DND-41 (cell line): ENCODE measurements at regions not wholly inside any gene's neighbourhood (a gene's known extent, or its start where the extent isn't known, plus 50 kb on each side); places are given as distances from the start of the nearest gene placed in this dataset.

Source experiments
- ATAC-seq: fragments of 200-7000 bp; cut with Tn5 transposase; 3 replicates; pipeline ENCODE4 v1.9.1; 2021; ENCODE audit warnings: low read depth; ENCODE audit not compliant: insufficient read depth
- DNase-seq: peaks from one replicate; pipeline ENCODE4 v3.0.0-alpha.2; 2020
- H2AFZ ChIP-seq: 2 replicates; pipeline ENCODE4 v1.6.0; 2012; ENCODE audit warnings: low read depth, low read length
- H3K27ac ChIP-seq: 2 replicates; pipeline ENCODE4 v1.5.1; 2012; ENCODE audit warnings: low read length, inconsistent platforms
- H3K27me3 ChIP-seq: fragments of 200-600 bp; sonication (generic); 2 replicates; pipeline ENCODE4 v1.6.0; 2012; ENCODE audit warnings: low read length, mild to moderate bottlenecking, inconsistent platforms; ENCODE audit not compliant: insufficient read depth, poor library complexity
- H3K36me3 ChIP-seq: 2 replicates; pipeline ENCODE4 v1.5.1; 2012; ENCODE audit warnings: low read length, inconsistent platforms; ENCODE audit not compliant: insufficient read depth
- H3K4me1 ChIP-seq: 2 replicates; pipeline ENCODE4 v1.5.1; 2012; ENCODE audit warnings: mild to moderate bottlenecking, low read length; ENCODE audit not compliant: insufficient read depth
- H3K4me2 ChIP-seq: 2 replicates; pipeline ENCODE4 v1.6.0; 2012; ENCODE audit warnings: mild to moderate bottlenecking, moderate library complexity, low read length, inconsistent platforms; ENCODE audit not compliant: insufficient read depth
- H3K4me3 ChIP-seq, 2 experiments: fragments of 200-600 bp in 1 of 2; shearing (Covaris generic) in 1 of 2; 2 replicates each; pipeline ENCODE4 v1.5.1; 2012 to 2016; ENCODE audit warnings: inconsistent platforms in 2 of 2, low read length in 2 of 2, mild to moderate bottlenecking in 2 of 2, low read depth in 1 of 2, moderate library complexity in 1 of 2
- H3K79me2 ChIP-seq: 2 replicates; pipeline ENCODE4 v1.6.0; 2012; ENCODE audit warnings: low read length, inconsistent platforms; ENCODE audit not compliant: insufficient read depth
- H3K9ac ChIP-seq: 2 replicates; pipeline ENCODE4 v1.6.0; 2012; ENCODE audit warnings: low read depth, mild to moderate bottlenecking, inconsistent platforms, low read length, moderate library complexity
- H3K9me3 ChIP-seq: 2 replicates; pipeline ENCODE4 v1.5.1; 2012; ENCODE audit warnings: low read length, moderate library complexity, mild to moderate bottlenecking, inconsistent platforms; ENCODE audit not compliant: insufficient read depth, severe bottlenecking
- H4K20me1 ChIP-seq: 2 replicates; pipeline ENCODE4 v1.6.0; 2012; ENCODE audit warnings: low read length; ENCODE audit not compliant: insufficient read depth
- CTCF ChIP-seq: IDR thresholded peaks from 2 replicates; pipeline ENCODE4 v1.5.1; 2012; ENCODE audit warnings: borderline replicate concordance, low read length, moderate library complexity, mild to moderate bottlenecking; ENCODE audit not compliant: poor library complexity, severe bottlenecking; ENCODE audit errors: extremely low read depth
- EZH2 ChIP-seq: IDR thresholded peaks from 3 replicates; pipeline ENCODE4 v1.6.1; 2012; ENCODE audit warnings: borderline replicate concordance, low read depth, mild to moderate bottlenecking, moderate library complexity, low read length, inconsistent platforms; ENCODE audit not compliant: severe bottlenecking

DNA sequence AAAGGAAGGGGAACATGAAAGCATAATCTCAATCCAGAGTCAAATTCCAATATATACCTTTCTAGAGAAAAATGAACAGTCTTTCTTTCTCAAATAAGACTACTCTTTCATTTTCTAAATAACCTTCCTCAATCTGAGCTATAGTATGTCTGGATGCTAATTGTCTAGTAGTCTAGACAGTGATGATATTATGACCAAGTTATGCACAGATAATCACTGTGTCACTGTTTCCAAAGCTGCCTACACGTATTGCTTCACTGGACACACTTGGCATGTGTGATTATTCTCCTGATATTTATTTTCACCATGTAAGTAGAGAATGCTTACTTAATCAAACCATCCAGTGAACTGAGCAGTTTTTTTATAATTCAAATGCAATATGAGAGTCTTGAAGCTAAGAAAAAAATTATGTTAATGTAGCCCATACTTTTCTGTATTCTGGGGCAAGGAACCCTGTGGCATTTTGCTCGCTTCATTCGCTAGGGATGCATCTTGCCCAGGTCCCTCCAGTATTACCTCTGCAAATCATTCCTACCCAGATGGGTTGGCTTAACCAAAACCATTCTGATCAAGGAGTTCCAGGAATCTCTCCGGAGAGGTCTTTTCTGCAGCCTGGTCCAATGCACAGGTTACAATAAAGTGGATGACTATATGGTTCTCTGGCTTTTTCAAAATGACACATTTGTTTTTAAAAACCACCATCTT is 303.1 kb upstream of the RUNX1 start:
- ATAC-seq: no peak
- Histone ChIP-seq H3K4me1 (no peaks in the 10 kb centered on the region), H3K79me2 (no peaks in the 10 kb centered on the region), H3K4me3 (no peak overlapping the region), H3K27ac (no peak overlapping the region), H3K9me3 (no peaks in the 10 kb centered on the region), H3K9ac (no peak overlapping the region), H3K27me3 (no peaks in the 10 kb centered on the region), H2AFZ (no peak overlapping the region), H3K36me3 (no peaks in the 10 kb centered on the region), H4K20me1 (no peaks in the 10 kb centered on the region), H3K4me2 (no peak overlapping the region)
- TF ChIP-seq EZH2: no peak
- TF ChIP-seq CTCF: no peak
- no peak for DNase-seq

DNA sequence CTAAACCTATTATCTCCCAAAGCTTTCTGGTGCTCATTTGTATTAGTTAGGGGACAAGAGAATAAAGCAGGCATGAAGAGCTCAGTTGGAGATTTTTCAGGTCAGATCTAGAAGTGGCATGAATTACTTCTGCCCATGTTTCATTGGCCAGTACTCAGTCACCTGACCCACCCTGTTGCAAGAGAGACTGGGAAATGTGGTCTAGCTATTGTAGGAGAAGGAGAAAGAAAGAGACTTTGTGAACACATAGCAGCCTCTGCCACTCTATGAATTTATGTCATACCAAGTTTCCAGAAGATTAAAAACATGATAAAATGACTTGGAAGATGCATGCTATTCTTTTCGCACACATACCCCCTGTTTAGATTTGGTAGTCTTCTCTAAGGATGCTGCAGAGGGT is 302.3 kb upstream of the RUNX1 start:
- DNase-seq (no peak), ATAC-seq (no peak)
- no peak overlapping the region for H3K4me2 ChIP-seq
- no peaks in the 10 kb centered on the region for H3K36me3 ChIP-seq
- H3K9me3 ChIP-seq: no peaks in the 10 kb centered on the region
- peaks cover 7% of the 10 kb centered on the region for H3K4me1 ChIP-seq
- H4K20me1 ChIP-seq: no peaks in the 10 kb centered on the region
- H3K9ac ChIP-seq: no peak overlapping the region
- no peaks in the 10 kb centered on the region for H3K79me2 ChIP-seq
- H3K27me3 ChIP-seq: no peaks in the 10 kb centered on the region
- H3K27ac ChIP-seq: no peak overlapping the region
- no peak overlapping the region for H3K4me3 ChIP-seq
- TF ChIP-seq EZH2 (no peak), CTCF (no peak)
- H2AFZ ChIP-seq: no peak overlapping the region

GRCh38 chr21:35350965-35351364 is 301.9 kb upstream of the RUNX1 start:
- H3K27ac ChIP-seq: no peak overlapping the region
- no peak overlapping the region for H3K4me2 ChIP-seq
- no peak overlapping the region for H3K9ac ChIP-seq
- peaks cover 9% of the 10 kb centered on the region for H3K4me1 ChIP-seq
- H3K4me3 ChIP-seq: no peak overlapping the region
- H3K27me3 ChIP-seq: no peaks in the 10 kb centered on the region
- no peaks in the 10 kb centered on the region for H3K36me3 ChIP-seq
- H3K9me3 ChIP-seq: no peaks in the 10 kb centered on the region
- no peaks in the 10 kb centered on the region for H4K20me1 ChIP-seq
- no peak for TF ChIP-seq EZH2
- TF ChIP-seq CTCF: no peak
- DNase-seq: no peak
- H2AFZ ChIP-seq: no peak overlapping the region
- no peak for ATAC-seq
- no peaks in the 10 kb centered on the region for H3K79me2 ChIP-seq
